ENCODE measurements at regions not wholly inside any gene's neighbourhood (a gene's known extent, or its start where the extent isn't known, plus 50 kb on each side); places are given as distances from the start of the nearest gene placed in this dataset.

- DNase-seq (ENCODE audit: low read depth) = no peak
Observed at GRCh38 chr11:23041001-23041503, 180.8 kb upstream of the CCDC179 start.

- DNase-seq (ENCODE audit: low read depth) = no peak
Observed at GRCh38 chr11:23058656-23059055, 198.4 kb upstream of the CCDC179 start.

DNA sequence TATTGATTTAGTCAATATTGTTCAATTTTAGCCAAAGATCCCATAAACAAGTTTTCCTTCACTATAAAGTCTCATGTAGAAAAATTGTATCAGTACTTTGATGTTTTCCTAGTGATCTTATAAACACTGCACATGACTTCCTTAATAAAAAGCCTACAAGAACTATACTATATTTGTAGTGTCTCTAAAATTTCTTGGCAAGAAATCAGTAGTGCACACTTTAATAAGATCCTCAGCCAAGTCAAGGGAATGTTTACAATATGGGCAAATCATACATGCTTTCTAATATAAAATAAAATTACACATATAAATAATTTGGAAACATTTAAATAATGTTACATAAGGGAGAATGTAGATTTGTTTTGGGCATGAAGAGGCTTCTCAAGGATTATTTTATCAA, 203.0 kb upstream of the CCDC179 start:
- DNase-seq (ENCODE audit: low read depth) = no peak

DNA sequence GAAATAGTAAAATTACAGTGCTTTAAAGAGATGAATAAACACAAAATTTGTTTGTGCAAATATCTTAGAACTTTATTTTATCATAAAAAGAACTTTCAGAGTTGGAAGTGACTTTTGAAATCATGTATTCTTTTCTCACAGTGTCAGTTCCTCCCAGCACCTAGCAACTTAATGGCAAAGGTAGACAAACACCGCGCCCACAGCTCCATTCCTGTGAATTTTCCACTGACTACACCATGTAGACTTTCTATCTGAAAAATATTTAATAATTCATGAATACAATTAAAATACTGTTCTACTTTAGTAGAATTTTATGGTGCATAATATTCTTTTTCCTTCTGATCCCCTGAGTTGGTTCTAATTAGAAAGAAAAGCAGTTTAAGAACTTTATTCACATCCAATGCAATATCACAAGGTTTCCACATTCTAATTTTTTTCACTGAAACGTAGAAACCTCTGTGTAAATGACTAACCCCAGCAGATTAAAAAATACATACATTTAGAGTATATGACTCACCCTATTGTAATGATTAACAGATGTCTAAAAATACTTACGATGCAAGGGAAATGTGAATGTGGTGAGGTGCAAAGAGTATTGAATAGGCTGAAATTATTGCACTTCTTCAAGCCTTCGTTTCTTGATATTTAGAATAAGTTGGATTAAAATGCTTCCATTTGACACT, 218.2 kb upstream of the CCDC179 start:
- no peak for DNase-seq (ENCODE audit: low read depth)

DNA sequence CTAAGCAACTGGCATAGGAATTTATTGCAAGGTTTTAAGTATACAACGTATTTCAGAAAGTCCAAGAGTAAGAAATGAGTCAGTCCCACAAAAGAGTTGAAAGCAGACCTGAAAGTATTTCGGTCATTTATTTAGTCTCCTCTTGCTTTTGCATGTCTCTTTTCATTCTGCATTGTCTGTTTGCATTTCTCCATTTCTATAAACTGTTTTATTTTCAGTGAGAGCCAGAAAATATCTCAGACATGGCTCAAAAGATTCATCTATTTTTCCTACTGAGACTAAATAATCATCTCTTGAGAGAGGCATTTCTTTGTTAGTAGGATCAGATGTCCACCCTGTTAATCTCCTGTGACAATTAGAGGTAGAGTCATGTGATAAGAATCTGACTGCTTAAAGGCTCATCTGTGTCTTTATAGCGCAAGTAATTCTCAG, 219.1 kb upstream of the CCDC179 start:
- no peak for DNase-seq (ENCODE audit: low read depth)

DNA sequence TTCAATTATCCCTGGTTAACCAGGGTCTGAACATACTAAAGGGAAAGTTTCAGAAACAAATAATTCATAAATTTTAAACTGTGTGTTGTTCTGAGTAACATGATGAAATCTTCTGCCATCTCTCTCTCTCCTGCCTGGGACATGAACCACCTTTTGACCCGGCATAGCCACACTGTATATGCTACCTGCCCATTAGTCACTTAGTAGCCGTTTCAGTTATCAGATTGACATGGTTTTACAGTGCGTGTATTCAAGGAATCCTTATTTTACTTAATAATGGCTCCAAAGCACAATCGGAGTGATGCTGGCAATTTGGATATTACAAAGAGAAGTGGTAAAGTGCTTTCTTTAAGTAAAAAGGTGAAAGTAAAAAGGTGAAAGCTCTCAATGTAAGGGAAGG, 227.1 kb upstream of the CCDC179 start:
- DNase-seq (ENCODE audit: low read depth) = no peak

DNA sequence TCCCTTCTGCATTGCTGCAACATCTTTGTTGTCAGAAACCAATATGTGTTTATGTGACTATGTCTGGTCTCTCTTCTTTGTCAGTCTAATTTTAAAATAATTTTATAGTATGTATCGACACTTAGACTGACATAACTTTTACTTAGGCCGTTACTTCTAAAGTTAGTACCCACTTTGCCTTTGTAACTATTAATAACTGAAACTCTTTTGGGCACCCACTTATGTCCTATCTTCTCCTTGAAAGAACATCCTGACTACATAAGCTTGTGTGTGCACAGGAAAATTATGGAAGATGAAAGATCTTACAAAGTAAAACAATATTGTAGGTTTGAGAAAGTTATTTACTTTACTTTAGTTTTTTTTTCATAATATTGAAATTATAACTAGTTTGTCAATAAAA, 230.4 kb upstream of the CCDC179 start:
- no peak for DNase-seq (ENCODE audit: low read depth)

DNA sequence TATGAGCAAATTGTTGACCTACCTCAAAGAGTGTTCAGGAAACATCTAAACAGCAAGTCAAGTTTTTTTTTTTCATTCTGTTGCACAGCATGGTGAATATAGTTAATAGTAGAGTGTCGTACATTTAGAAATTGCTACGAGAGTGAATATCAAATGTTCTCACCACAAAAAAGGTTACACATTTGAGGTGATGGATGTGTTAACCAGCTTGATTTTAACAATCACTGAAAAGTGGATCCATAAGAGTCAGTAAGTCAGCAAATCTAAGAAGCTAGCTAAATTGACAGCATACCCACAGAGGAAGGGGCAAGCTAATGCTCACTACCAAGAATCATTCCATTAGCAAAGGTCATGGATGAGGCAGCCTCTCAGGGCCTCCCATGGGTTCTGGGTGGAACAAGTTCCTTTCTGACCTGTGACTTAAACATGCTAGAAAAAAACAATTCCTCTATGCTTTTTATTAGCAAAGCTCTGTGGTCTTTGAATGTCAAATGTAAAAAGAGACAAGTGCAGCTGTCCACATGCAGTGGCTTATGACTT, 235.4 kb upstream of the CCDC179 start:
- no peak for DNase-seq (ENCODE audit: low read depth)

DNA sequence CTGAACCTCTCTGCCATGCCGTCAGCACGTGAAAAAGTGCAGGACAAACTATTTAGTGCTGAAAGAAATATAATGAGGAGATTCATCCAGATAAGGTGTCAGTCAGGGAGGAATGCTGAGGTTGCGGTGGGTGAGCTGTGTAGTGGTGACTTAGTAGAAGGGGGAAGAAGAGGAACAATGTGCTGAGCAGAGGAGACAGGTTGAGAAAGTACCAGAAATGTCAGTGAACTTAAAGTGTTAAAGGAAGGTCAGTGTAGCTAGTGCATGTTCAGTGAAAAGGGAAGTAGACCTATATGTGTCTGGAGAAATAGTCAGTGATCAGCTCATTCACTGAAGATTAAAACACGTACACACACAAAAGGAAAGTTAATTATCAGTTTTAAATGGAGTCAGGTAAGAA, 237.6 kb upstream of the CCDC179 start:
- no peak for DNase-seq (ENCODE audit: low read depth)

- no peak for DNase-seq (ENCODE audit: low read depth)
Observed at GRCh38 chr11:23099256-23099655, 239.0 kb upstream of the CCDC179 start.

GRCh38 chr11:23100726-23101125, 240.5 kb upstream of the CCDC179 start:
- DNase-seq (ENCODE audit: low read depth) = no peak

GRCh38 chr11:23103416-23103815, 243.1 kb upstream of the CCDC179 start:
- DNase-seq (ENCODE audit: low read depth) = no peak

DNA sequence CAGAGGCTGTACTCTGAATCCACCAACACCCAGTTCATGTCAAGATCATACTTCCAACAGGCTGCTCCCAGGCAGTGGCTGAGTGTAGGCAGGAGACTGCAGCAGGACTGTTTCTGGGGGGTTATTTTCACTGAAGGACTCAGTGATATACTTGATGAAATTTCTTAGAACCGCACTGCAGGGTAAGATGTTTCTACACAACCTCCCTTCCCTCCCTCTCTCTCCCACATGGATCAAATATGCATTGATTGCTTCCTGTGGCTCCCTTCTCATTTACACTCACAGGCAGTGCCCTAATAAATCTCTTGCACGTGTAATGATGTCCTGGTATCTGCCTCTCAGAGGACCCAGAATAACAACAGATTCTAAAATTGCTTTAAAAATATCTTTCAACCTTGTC, 251.3 kb upstream of the CCDC179 start:
- no peak for DNase-seq (ENCODE audit: low read depth)

GRCh38 chr11:23112390-23112789, 252.1 kb upstream of the CCDC179 start:
- DNase-seq (ENCODE audit: low read depth) = no peak

GRCh38 chr11:23112987-23113886, 253.0 kb upstream of the CCDC179 start:
- no peak for DNase-seq (ENCODE audit: low read depth)

DNA sequence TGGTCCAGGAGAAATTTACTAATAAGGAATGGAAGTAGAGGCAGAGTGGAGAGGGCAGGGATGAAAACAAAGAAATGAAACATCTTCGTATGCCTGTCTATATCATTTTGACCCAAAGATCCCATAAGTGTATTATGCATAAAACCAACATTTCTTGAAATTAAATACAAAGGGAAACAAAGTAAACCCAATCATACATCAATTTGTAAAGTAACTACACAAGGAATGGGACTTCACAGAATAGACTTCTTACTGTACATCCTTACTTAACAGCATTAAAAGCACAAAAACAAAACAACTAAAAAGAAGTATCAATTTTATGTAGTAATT, 253.6 kb upstream of the CCDC179 start:
- DNase-seq (ENCODE audit: low read depth) = no peak

- DNase-seq (ENCODE audit: low read depth) = no peak
Observed at GRCh38 chr11:23123753-23124152, 263.5 kb upstream of the CCDC179 start.

GRCh38 chr11:23124249-23124648, 264.0 kb upstream of the CCDC179 start:
- no peak for DNase-seq (ENCODE audit: low read depth)

DNA sequence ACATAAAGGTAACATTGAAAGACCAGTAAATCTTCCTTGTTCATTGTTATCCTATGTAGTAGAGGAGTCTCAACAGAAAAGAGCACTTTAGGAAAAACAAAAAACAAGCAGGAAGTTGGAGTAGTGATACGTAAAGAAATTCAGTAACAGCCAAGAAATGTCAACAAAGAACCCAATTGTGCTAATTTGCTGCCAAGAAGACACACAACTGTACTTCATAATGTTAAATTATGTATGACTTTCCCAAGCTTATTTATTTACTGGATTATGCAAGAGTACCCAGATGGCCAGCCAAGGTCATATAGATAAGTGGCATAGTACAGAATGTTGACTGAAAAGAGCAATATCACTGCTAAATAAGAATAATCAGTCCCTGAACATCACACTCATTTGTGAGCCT, 264.7 kb upstream of the CCDC179 start:
- no peak for DNase-seq (ENCODE audit: low read depth)

DNA sequence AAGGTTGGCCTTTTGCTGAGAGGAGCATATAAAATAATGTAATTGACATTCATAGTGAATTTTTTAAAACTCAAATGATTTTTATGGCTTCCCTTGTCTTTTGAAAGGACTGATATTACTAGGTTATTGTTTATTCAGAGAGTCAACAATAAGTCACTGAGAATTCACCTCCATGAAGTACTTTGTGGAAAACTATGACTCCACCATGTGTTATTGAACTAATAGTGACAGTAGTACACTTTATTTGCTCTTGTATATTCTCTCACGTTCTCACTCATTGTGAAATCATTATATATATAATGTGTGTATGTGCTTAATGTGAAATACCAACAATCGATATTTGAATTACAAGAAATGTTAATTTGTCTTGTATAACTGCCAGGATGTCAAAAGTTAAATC, 267.4 kb upstream of the CCDC179 start:
- DNase-seq (ENCODE audit: low read depth) = no peak

GRCh38 chr11:23134627-23135026, 274.4 kb upstream of the CCDC179 start:
- no peak for DNase-seq (ENCODE audit: low read depth)

GRCh38 chr11:23138761-23139160, 278.5 kb upstream of the CCDC179 start:
- DNase-seq (ENCODE audit: low read depth) = no peak

DNA sequence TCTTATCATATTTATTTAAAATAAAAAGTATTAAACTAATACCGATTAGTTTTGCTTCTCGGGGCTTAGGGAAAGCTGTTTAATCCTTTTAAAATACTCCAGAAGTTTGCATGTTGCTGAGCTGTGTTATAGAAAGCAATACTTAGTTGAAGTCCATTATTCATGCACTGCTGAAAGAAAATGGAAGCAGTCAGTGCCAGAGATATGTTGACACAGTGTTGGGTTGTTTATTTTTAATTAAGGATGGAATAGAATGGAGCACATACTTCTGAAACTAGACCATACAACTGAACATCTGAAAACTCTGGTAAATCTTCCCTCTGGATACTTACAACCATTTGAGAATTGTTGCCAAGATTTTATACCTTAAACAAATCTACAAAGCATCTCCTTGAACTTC, 282.7 kb upstream of the CCDC179 start:
- no peak for DNase-seq (ENCODE audit: low read depth)

Measured in CMK (cell line).